ENCODE measurements at regions not wholly inside any gene's neighbourhood (a gene's known extent, or its start where the extent isn't known, plus 50 kb on each side); places are given as distances from the start of the nearest gene placed in this dataset.

- in situ Hi-C loops (cut with MboI), result no loop called here
- WGBS (ENCODE audit: insufficient coverage, insufficient replicate concordance, low lambda C conversion rate, missing lambda C conversion rate), result 26% methylated on average over 4 of the region's 4 CpGs
- RAD21 ChIA-PET (ENCODE audit: unreplicated experiment), result no interaction called here
These were observed 241.6 kb downstream of the SNX10 start for GRCh38 chr7:26533217-26533616.

GRCh38 chr7:26534649-26535482 is 243.2 kb downstream of the SNX10 start:
- no peak for TF ChIP-seq SP1 (IDR thresholded peaks at IDR 0.05; ENCODE audit: low read depth, low read length)
- no peak for TF ChIP-seq HCFC1 (IDR thresholded peaks at IDR 0.05; ENCODE audit: low read length)
- no peak for TF ChIP-seq MEF2A (IDR thresholded peaks at IDR 0.05; ENCODE audit: insufficient read depth, low read depth, low read length)
- no peak for TF ChIP-seq BHLHE40 (IDR thresholded peaks at IDR 0.05; ENCODE audit: borderline replicate concordance in 1 of 2, low read depth in 2 of 2, low read length in 1 of 2)
- TF ChIP-seq, protein P1, sequence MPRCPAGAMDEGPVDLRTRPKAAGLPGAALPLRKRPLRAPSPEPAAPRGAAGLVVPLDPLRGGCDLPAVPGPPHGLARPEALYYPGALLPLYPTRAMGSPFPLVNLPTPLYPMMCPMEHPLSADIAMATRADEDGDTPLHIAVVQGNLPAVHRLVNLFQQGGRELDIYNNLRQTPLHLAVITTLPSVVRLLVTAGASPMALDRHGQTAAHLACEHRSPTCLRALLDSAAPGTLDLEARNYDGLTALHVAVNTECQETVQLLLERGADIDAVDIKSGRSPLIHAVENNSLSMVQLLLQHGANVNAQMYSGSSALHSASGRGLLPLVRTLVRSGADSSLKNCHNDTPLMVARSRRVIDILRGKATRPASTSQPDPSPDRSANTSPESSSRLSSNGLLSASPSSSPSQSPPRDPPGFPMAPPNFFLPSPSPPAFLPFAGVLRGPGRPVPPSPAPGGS (IDR thresholded peaks at IDR 0.05; ENCODE audit: borderline replicate concordance, insufficient read depth, low read depth, low read length, poor library complexity, severe bottlenecking), result no peak
- no peak for TF ChIP-seq SUPT20H (IDR thresholded peaks at IDR 0.05; ENCODE audit: borderline replicate concordance, control insufficient read depth, low read depth, low read length)
- TF ChIP-seq RAD21 (IDR thresholded peaks at IDR 0.05; ENCODE audit: insufficient read depth, low read depth, low read length), result no peak
- no peak for TF ChIP-seq IKZF1 (conservative IDR thresholded peaks at IDR 0.05)
- TF ChIP-seq NBN (IDR thresholded peaks at IDR 0.05), result no peak
- TF ChIP-seq, protein P2, sequence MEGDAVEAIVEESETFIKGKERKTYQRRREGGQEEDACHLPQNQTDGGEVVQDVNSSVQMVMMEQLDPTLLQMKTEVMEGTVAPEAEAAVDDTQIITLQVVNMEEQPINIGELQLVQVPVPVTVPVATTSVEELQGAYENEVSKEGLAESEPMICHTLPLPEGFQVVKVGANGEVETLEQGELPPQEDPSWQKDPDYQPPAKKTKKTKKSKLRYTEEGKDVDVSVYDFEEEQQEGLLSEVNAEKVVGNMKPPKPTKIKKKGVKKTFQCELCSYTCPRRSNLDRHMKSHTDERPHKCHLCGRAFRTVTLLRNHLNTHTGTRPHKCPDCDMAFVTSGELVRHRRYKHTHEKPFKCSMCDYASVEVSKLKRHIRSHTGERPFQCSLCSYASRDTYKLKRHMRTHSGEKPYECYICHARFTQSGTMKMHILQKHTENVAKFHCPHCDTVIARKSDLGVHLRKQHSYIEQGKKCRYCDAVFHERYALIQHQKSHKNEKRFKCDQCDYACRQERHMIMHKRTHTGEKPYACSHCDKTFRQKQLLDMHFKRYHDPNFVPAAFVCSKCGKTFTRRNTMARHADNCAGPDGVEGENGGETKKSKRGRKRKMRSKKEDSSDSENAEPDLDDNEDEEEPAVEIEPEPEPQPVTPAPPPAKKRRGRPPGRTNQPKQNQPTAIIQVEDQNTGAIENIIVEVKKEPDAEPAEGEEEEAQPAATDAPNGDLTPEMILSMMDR (IDR thresholded peaks at IDR 0.05 in 2 of 3, conservative IDR thresholded peaks at IDR 0.05 in 1 of 3; ENCODE audit: control insufficient read depth in 2 of 3, extremely low read depth in 1 of 3, insufficient read depth in 1 of 3, low read depth in 3 of 3, low read length in 3 of 3), result no peak
- TF ChIP-seq SREBF2 (IDR thresholded peaks at IDR 0.05; ENCODE audit: low read length), result no peak
- RAD21 ChIA-PET (ENCODE audit: unreplicated experiment), result interaction anchor here (0.5 kb wide), 1 partner anchor 655 kb away, joined by 3 read pairs; no protein-coding TSS in a partner anchor
- no peak for FAIRE-seq
- in situ Hi-C loops (cut with MboI) (no loop called here), intact Hi-C loops (cut with micrococcal nuclease; ENCODE audit: unreplicated experiment) (no loop called here)
- Histone ChIP-seq H3K27ac (ENCODE audit: control insufficient read depth, insufficient read depth) (no peak overlapping the region), H3K79me2 (ENCODE audit: control insufficient read depth, insufficient read depth, low read length) (no peaks in the 10 kb centered on the region), H3K9me3 (replicated peaks; ENCODE audit: control insufficient read depth, insufficient read depth, low read length) (no peaks in the 10 kb centered on the region), H4K20me1 (ENCODE audit: control insufficient read depth, insufficient read depth) (no peaks in the 10 kb centered on the region), H3K9ac (ENCODE audit: control insufficient read depth, insufficient read depth, low read length) (no peak overlapping the region), H3K4me1 (ENCODE audit: control insufficient read depth, insufficient read depth, low read length) (no peaks in the 10 kb centered on the region), H3K4me2 (ENCODE audit: control insufficient read depth, insufficient read depth) (no peak overlapping the region), H3K27me3 (replicated peaks in 1 of 2; ENCODE audit: control insufficient read depth in 2 of 2, insufficient read depth in 2 of 2, low read length in 1 of 2) (peaks cover 2 to 4% of the 10 kb centered on the region in 2 experiments; a peak in 3 of 4 replicates), H3K4me3 (no peak overlapping the region), H3K36me3 (ENCODE audit: control insufficient read depth in 2 of 2, insufficient read depth in 2 of 2, low read length in 1 of 2) (no peaks in the 10 kb centered on the region), H2AFZ (ENCODE audit: control insufficient read depth, low read depth, low read length) (no peak overlapping the region)
- DNase-seq (ENCODE audit: low read depth, low spot score), result no peak
- peak; percentile 21; the same call in 1 of the 3 replicates for ATAC-seq
- SMC1A ChIA-PET (ENCODE audit: uncharacterized antibody, unreplicated experiment), result interaction anchor here (1.1 to 1.5 kb wide), 3 partner anchors 8 to 12 kb away, joined by 3 to 4 read pairs (median 3); no protein-coding TSS in a partner anchor
- BruUV-seq (replicated peaks), result no TSS peak
- POLR2A ChIA-PET, result interaction anchor here (0.6 to 1.3 kb wide), 2 partner anchors 136 to 334 kb away, joined by 3 read pairs; partner anchors contain the start of gene HNRNPA2B1
- CTCF ChIA-PET, result interaction anchor here (1.2 to 1.5 kb wide), 2 partner anchors 11 to 152 kb away, joined by 3 read pairs; no protein-coding TSS in a partner anchor
- WGBS (ENCODE audit: insufficient coverage, insufficient replicate concordance, low lambda C conversion rate, missing lambda C conversion rate), result 54% methylated on average over 17 of the region's 17 CpGs

More at GRCh38 chr7:26533217-26533616, 241.6 kb downstream of the SNX10 start:
- no peak for FAIRE-seq
- ChIA-PET CTCF (interaction anchor here (1.5 kb wide), 1 partner anchor 12 kb away, joined by 3 read pairs; no protein-coding TSS in a partner anchor), POLR2A (no interaction called here), SMC1A (ENCODE audit: uncharacterized antibody, unreplicated experiment) (interaction anchor here (1.2 to 1.5 kb wide), 2 partner anchors 9 to 33 kb away, joined by 3 to 4 read pairs; no protein-coding TSS in a partner anchor)
- no peak overlapping the region for H3K9ac ChIP-seq (ENCODE audit: control insufficient read depth, insufficient read depth, low read length)
- DNase-seq (ENCODE audit: low read depth, low spot score), result no peak
- no peaks in the 10 kb centered on the region for H3K36me3 ChIP-seq (ENCODE audit: control insufficient read depth in 2 of 2, insufficient read depth in 2 of 2, low read length in 1 of 2)
- no peak overlapping the region for H3K4me2 ChIP-seq (ENCODE audit: control insufficient read depth, insufficient read depth)
- H3K9me3 ChIP-seq (replicated peaks; ENCODE audit: control insufficient read depth, insufficient read depth, low read length), result no peaks in the 10 kb centered on the region
- TF ChIP-seq CBX3 (IDR thresholded peaks at IDR 0.05; ENCODE audit: borderline replicate concordance, low read depth) (no peak), BRCA1 (IDR thresholded peaks at IDR 0.05; ENCODE audit: low read depth, low read length) (no peak), CREM (IDR thresholded peaks at IDR 0.05; ENCODE audit: low read depth) (no peak)
- intact Hi-C loops (cut with micrococcal nuclease; ENCODE audit: unreplicated experiment), result no loop called here
- no peaks in the 10 kb centered on the region for H3K4me1 ChIP-seq (ENCODE audit: control insufficient read depth, insufficient read depth, low read length)
- H3K27me3 ChIP-seq (replicated peaks in 1 of 2; ENCODE audit: control insufficient read depth in 2 of 2, insufficient read depth in 2 of 2, low read length in 1 of 2), result peaks cover 0 to 1% of the 10 kb centered on the region in 2 experiments; a peak in 1 of 4 replicates
- no peak overlapping the region for H3K27ac ChIP-seq (ENCODE audit: control insufficient read depth, insufficient read depth)
- no TSS peak for BruUV-seq (replicated peaks)
- no peaks in the 10 kb centered on the region for H3K79me2 ChIP-seq (ENCODE audit: control insufficient read depth, insufficient read depth, low read length)
- no peaks in the 10 kb centered on the region for H4K20me1 ChIP-seq (ENCODE audit: control insufficient read depth, insufficient read depth)
- H2AFZ ChIP-seq (ENCODE audit: control insufficient read depth, low read depth, low read length), result no peak overlapping the region
- no peak overlapping the region for H3K4me3 ChIP-seq
- ATAC-seq, result no peak

Data from GM12878 (cell line).